ENCODE measurements at regions not wholly inside any gene's neighbourhood (a gene's known extent, or its start where the extent isn't known, plus 50 kb on each side); places are given as distances from the start of the nearest gene placed in this dataset.

DNA sequence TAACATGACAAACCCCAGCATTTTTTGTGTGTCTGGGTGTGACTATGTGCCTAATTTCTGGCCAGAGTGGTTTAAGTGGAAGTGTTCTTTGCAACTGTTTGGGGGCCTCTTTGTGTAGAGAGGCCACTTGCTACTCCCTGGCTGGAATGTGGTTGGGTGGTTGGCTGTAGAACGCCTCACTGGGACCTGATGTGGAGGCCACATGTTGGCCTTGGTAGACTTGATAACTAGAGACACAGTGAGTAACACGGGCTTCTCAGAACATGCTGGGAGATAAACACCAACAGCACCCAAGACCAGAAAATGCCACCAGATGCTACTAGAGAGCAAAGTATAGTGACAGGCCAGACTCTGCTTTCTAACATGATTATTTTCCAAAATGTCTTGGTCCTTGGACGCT lies 111.2 kb upstream of the ZFP64 start:
- TF ChIP-seq CTCF (conservative IDR thresholded peaks at IDR 0.05; ENCODE audit: low read length), result no peak
- no peak for TF ChIP-seq EZH2phosphoT487 (IDR thresholded peaks at IDR 0.05; ENCODE audit: borderline replicate concordance)
